ENCODE measurements at regions not wholly inside any gene's neighbourhood (a gene's known extent, or its start where the extent isn't known, plus 50 kb on each side); places are given as distances from the start of the nearest gene placed in this dataset.

GRCh38 chr7:98462911-98463633, 62.2 kb upstream of the BAIAP2L1 start:
- TF ChIP-seq, protein P1, sequence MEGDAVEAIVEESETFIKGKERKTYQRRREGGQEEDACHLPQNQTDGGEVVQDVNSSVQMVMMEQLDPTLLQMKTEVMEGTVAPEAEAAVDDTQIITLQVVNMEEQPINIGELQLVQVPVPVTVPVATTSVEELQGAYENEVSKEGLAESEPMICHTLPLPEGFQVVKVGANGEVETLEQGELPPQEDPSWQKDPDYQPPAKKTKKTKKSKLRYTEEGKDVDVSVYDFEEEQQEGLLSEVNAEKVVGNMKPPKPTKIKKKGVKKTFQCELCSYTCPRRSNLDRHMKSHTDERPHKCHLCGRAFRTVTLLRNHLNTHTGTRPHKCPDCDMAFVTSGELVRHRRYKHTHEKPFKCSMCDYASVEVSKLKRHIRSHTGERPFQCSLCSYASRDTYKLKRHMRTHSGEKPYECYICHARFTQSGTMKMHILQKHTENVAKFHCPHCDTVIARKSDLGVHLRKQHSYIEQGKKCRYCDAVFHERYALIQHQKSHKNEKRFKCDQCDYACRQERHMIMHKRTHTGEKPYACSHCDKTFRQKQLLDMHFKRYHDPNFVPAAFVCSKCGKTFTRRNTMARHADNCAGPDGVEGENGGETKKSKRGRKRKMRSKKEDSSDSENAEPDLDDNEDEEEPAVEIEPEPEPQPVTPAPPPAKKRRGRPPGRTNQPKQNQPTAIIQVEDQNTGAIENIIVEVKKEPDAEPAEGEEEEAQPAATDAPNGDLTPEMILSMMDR (IDR thresholded peaks at IDR 0.05) = no peak
- TF ChIP-seq EP300 (IDR thresholded peaks at IDR 0.05) = no peak
- no peak for TF ChIP-seq POLR2A (IDR thresholded peaks at IDR 0.05)

Data from tibial nerve (tissue), 4 donors.